Liver (tissue), 8 donors: ENCODE measurements at regions not wholly inside any gene's neighbourhood (a gene's known extent, or its start where the extent isn't known, plus 50 kb on each side); places are given as distances from the start of the nearest gene placed in this dataset.

ENCODE experiments used
- DNase-seq: peaks from one replicate; pipeline ENCODE4 v3.0.0-alpha.2; 2017; ENCODE audit warnings: low spot score
- H3K27ac ChIP-seq, 2 donors: one replicate each; pipeline ENCODE4 v1.7.0; 2013; ENCODE audit warnings: inconsistent platforms in 2 of 2, low read length in 2 of 2, control low read depth in 1 of 2, low read depth in 1 of 2, mild to moderate bottlenecking in 1 of 2
- H3K27me3 ChIP-seq, 4 donors: one replicate each; pipeline versions ENCODE4 v1.6.1 to v1.7.0; 2013; ENCODE audit warnings: low read length in 3 of 4, inconsistent platforms in 1 of 4, mild to moderate bottlenecking in 1 of 4, moderate library complexity in 1 of 4; ENCODE audit not compliant: control insufficient read depth in 4 of 4, insufficient read depth in 4 of 4
- H3K36me3 ChIP-seq, 4 donors: one replicate each; pipeline versions ENCODE4 v1.6.1 to v1.7.0; 2013; ENCODE audit warnings: low read length in 3 of 4, mild to moderate bottlenecking in 3 of 4, low read depth in 1 of 4, moderate library complexity in 1 of 4; ENCODE audit not compliant: control insufficient read depth in 4 of 4, insufficient read depth in 3 of 4
- H3K4me1 ChIP-seq, 4 donors: one replicate each; pipeline versions ENCODE4 v1.6.1 to v1.7.0; 2013; ENCODE audit warnings: low read length in 3 of 4, mild to moderate bottlenecking in 3 of 4, moderate library complexity in 1 of 4; ENCODE audit not compliant: control insufficient read depth in 4 of 4, insufficient read depth in 4 of 4
- H3K4me3 ChIP-seq, 3 donors: one replicate each; pipeline versions ENCODE4 v1.6.1 to v1.7.0; 2013; ENCODE audit warnings: low read length in 3 of 3, control low read depth in 1 of 3, low read depth in 1 of 3, mild to moderate bottlenecking in 1 of 3
- H3K9ac ChIP-seq, 2 donors: one replicate each; pipeline ENCODE4 v1.7.0; 2013; ENCODE audit warnings: low read length in 2 of 2, mild to moderate bottlenecking in 2 of 2, moderate library complexity in 2 of 2, control low read depth in 1 of 2, low read depth in 1 of 2
- H3K9me3 ChIP-seq, 4 donors: one replicate each; pipeline versions ENCODE4 v1.6.1 to v1.7.0; 2013; ENCODE audit warnings: low read length in 3 of 4; ENCODE audit not compliant: control insufficient read depth in 4 of 4
- ATF3 ChIP-seq: IDR thresholded peaks from 2 replicates; pipeline ENCODE4 v1.6.1; 2016; ENCODE audit warnings: antibody characterized with exemption
- CTCF ChIP-seq: fragments of 150-350 bp; IDR thresholded peaks from 2 replicates; pipeline ENCODE4 v1.5.1; 2017; ENCODE audit warnings: improper control_type of control experiment, low read depth, low read length; ENCODE audit not compliant: missing input control
- FOXA1 ChIP-seq: IDR thresholded peaks from 2 replicates; pipeline ENCODE4 v1.6.1; 2016; ENCODE audit warnings: antibody characterized with exemption
- FOXA2 ChIP-seq: IDR thresholded peaks from 2 replicates; pipeline ENCODE4 v1.6.1; 2016; ENCODE audit warnings: antibody characterized with exemption
- GABPA ChIP-seq, 2 donors: IDR thresholded peaks in 1 of 2; conservative IDR thresholded peaks in 1 of 2; 2 replicates each; pipeline ENCODE4 v1.6.1; 2016; ENCODE audit warnings: antibody characterized with exemption in 2 of 2, mild to moderate bottlenecking in 1 of 2, moderate library complexity in 1 of 2
- HNF4A ChIP-seq, 2 donors: conservative IDR thresholded peaks; 2 replicates each; pipeline ENCODE4 v1.6.1; 2016; ENCODE audit warnings: antibody characterized with exemption in 2 of 2, mild to moderate bottlenecking in 2 of 2
- HNF4G ChIP-seq: IDR thresholded peaks from 2 replicates; pipeline ENCODE4 v1.6.1; 2016; ENCODE audit warnings: antibody characterized with exemption
- JUND ChIP-seq, 2 donors: IDR thresholded peaks; 2 replicates each; pipeline ENCODE4 v1.6.1; 2016; ENCODE audit warnings: antibody characterized with exemption in 2 of 2
- MAX ChIP-seq: IDR thresholded peaks from 2 replicates; pipeline ENCODE4 v1.6.1; 2016; ENCODE audit warnings: antibody characterized with exemption
- NR2F2 ChIP-seq: IDR thresholded peaks from 2 replicates; pipeline ENCODE4 v1.6.1; 2016; ENCODE audit warnings: antibody characterized with exemption
- RAD21 ChIP-seq, 2 donors: IDR thresholded peaks; 2 replicates each; pipeline ENCODE4 v1.6.1; 2016; ENCODE audit warnings: antibody characterized with exemption in 2 of 2, mild to moderate bottlenecking in 2 of 2
- REST ChIP-seq: IDR thresholded peaks from 2 replicates; pipeline ENCODE4 v1.6.1; 2016; ENCODE audit warnings: antibody characterized with exemption, mild to moderate bottlenecking
- RXRA ChIP-seq, 2 donors: IDR thresholded peaks; 2 replicates each; pipeline ENCODE4 v1.6.1; 2017 to 2018; ENCODE audit warnings: antibody characterized with exemption in 2 of 2, mild to moderate bottlenecking in 1 of 2
- TAF1 ChIP-seq: conservative IDR thresholded peaks from 2 replicates; pipeline ENCODE4 v1.6.1; 2016; ENCODE audit warnings: antibody characterized with exemption, mild to moderate bottlenecking
- YY1 ChIP-seq: IDR thresholded peaks from 2 replicates; pipeline ENCODE4 v1.6.1; 2016; ENCODE audit warnings: antibody characterized with exemption, mild to moderate bottlenecking
- WGBS: extraction: QIAGEN DNeasy Blood & Tissue Kit; methylation state at CpG from one replicate; pipeline ENCODE4 v1.1.7; 2013; 5-methylcytosine and 5-hydroxymethylcytosine counted together
- donor health status: healthy.
- donor health status: healthy.
- donor health status: healthy.
- donor health status: healthy.
- donor health status: healthy.

GRCh38 chr6:132969196-132969595, 154.8 kb downstream of the RPS12 start:
- no peak overlapping the region for H3K4me3 ChIP-seq
- 62% methylated on average over 1 of the region's 1 CpG for WGBS
- H3K27me3 ChIP-seq, result peaks cover 0 to 5% (median under 1%) of the 10 kb centered on the region in 4 donors
- no peak overlapping the region for H3K27ac ChIP-seq
- no peaks in the 10 kb centered on the region for H3K36me3 ChIP-seq
- H3K9me3 ChIP-seq, result no peaks in the 10 kb centered on the region
- DNase-seq, result no peak
- no peak for TF ChIP-seq JUND (IDR thresholded peaks at IDR 0.05)
- no peak for TF ChIP-seq MAX
- no peak for TF ChIP-seq GABPA (IDR thresholded peaks at IDR 0.05 in 1 of 2, conservative IDR thresholded peaks at IDR 0.05 in 1 of 2)
- TF ChIP-seq ATF3, result no peak
- TF ChIP-seq FOXA2, result no peak
- no peak for TF ChIP-seq RXRA (IDR thresholded peaks at IDR 0.05)
- no peak for TF ChIP-seq FOXA1
- H3K9ac ChIP-seq, result no peak overlapping the region
- no peaks in the 10 kb centered on the region for H3K4me1 ChIP-seq

- 79% methylated on average over 3 of the region's 3 CpGs for WGBS
- H3K4me1 ChIP-seq, result no peaks in the 10 kb centered on the region
- no peaks in the 10 kb centered on the region for H3K36me3 ChIP-seq
- DNase-seq, result no peak
- H3K4me3 ChIP-seq, result no peak overlapping the region
- TF ChIP-seq NR2F2 (no peak), YY1 (no peak), HNF4A (conservative IDR thresholded peaks at IDR 0.05) (no peak), TAF1 (no peak), RAD21 (IDR thresholded peaks at IDR 0.05) (no peak), HNF4G (no peak), ATF3 (no peak)
- H3K27ac ChIP-seq, result no peak overlapping the region
- no peaks in the 10 kb centered on the region for H3K9me3 ChIP-seq
- H3K27me3 ChIP-seq, result peaks cover 0 to 2% (median 0%) of the 10 kb centered on the region in 4 donors
- H3K9ac ChIP-seq, result no peak overlapping the region
These were observed 157.3 kb downstream of the RPS12 start for GRCh38 chr6:132971676-132972075.

- no peak overlapping the region for H3K27ac ChIP-seq
- no peaks in the 10 kb centered on the region for H3K4me1 ChIP-seq
- no peak overlapping the region for H3K4me3 ChIP-seq
- H3K36me3 ChIP-seq, result no peaks in the 10 kb centered on the region
- no peak overlapping the region for H3K9ac ChIP-seq
- DNase-seq, result no peak
- peaks cover 0 to 2% (median 0%) of the 10 kb centered on the region in 4 donors for H3K27me3 ChIP-seq
- TF ChIP-seq RXRA (IDR thresholded peaks at IDR 0.05), result no peak
- TF ChIP-seq MAX, result no peak
- no peak for TF ChIP-seq REST
- TF ChIP-seq CTCF, result no peak
- no peak for TF ChIP-seq YY1
- no peak for TF ChIP-seq HNF4A (conservative IDR thresholded peaks at IDR 0.05)
- TF ChIP-seq GABPA (IDR thresholded peaks at IDR 0.05 in 1 of 2, conservative IDR thresholded peaks at IDR 0.05 in 1 of 2), result no peak
- no peak for TF ChIP-seq TAF1
- no peaks in the 10 kb centered on the region for H3K9me3 ChIP-seq
These were observed 157.9 kb downstream of the RPS12 start for GRCh38 chr6:132972254-132972653.
